Natural killer cell (primary cell): ENCODE measurements at regions not wholly inside any gene's neighbourhood (a gene's known extent, or its start where the extent isn't known, plus 50 kb on each side); places are given as distances from the start of the nearest gene placed in this dataset.

ENCODE experiments used
- ATAC-seq, 3 donors: fragments of 150-1000 bp in 2 of 3; fragments of 200-7000 bp in 1 of 3; cut with Tn5 transposase; 1 replicate in 1 of 3; 2 replicates in 2 of 3; pipeline ENCODE4 v1.10.0; 2021; ENCODE audit warnings: mild to moderate bottlenecking in 2 of 3, moderate library complexity in 2 of 3
- DNase-seq, 2 donors: peaks; one replicate each; pipeline versions ENCODE4 v3.0.0 to v3.0.0-alpha.2; 2013 to 2021; ENCODE audit warnings: mixed read lengths in 1 of 2
- H3K27ac ChIP-seq: one replicate; pipeline ENCODE4 v1.5.1; 2013; ENCODE audit warnings: mild to moderate bottlenecking, low read length
- H3K27me3 ChIP-seq: one replicate; pipeline ENCODE4 v1.6.1; 2013; ENCODE audit warnings: low read length; ENCODE audit not compliant: control insufficient read depth, insufficient read depth
- H3K36me3 ChIP-seq: one replicate; pipeline ENCODE4 v1.6.1; 2013; ENCODE audit warnings: low read length; ENCODE audit not compliant: control insufficient read depth, insufficient read depth
- H3K4me1 ChIP-seq: one replicate; pipeline ENCODE4 v1.6.1; 2013; ENCODE audit warnings: low read length; ENCODE audit not compliant: control insufficient read depth, insufficient read depth
- H3K4me3 ChIP-seq: one replicate; pipeline ENCODE4 v1.5.1; 2013; ENCODE audit warnings: low read length
- H3K9me3 ChIP-seq: one replicate; pipeline ENCODE4 v1.6.1; 2013; ENCODE audit warnings: low read length; ENCODE audit not compliant: control insufficient read depth, insufficient read depth
- H3K27ac Mint-ChIP-seq, 2 donors: one replicate each; pipeline ENCODE4 v1.8.0; 2022; ENCODE audit warnings: mild to moderate bottlenecking in 2 of 2, mixed read lengths in 2 of 2, moderate library complexity in 1 of 2
- H3K27me3 Mint-ChIP-seq, 2 donors: one replicate each; pipeline ENCODE4 v1.8.0; 2022; ENCODE audit warnings: low read depth in 2 of 2, mixed read lengths in 2 of 2
- H3K36me3 Mint-ChIP-seq: one replicate; pipeline ENCODE4 v1.8.0; 2022; ENCODE audit warnings: mixed read lengths
- H3K4me1 Mint-ChIP-seq, 2 donors: one replicate each; pipeline ENCODE4 v1.8.0; 2022; ENCODE audit warnings: mixed read lengths in 2 of 2
- H3K4me3 Mint-ChIP-seq: one replicate; pipeline ENCODE4 v1.8.0; 2022; ENCODE audit warnings: mild to moderate bottlenecking, moderate library complexity, mixed read lengths
- H3K9me3 Mint-ChIP-seq, 2 donors: one replicate each; pipeline ENCODE4 v1.8.0; 2022; ENCODE audit warnings: mixed read lengths in 2 of 2
- WGBS: methylation state at CpG from one replicate; pipeline ENCODE4 v1.1.7; 2013; ENCODE audit warnings: missing lambda C conversion rate; ENCODE audit not compliant: insufficient coverage; 5-methylcytosine and 5-hydroxymethylcytosine counted together
- intact Hi-C: fragments of 100-400 bp; cut with micrococcal nuclease; formaldehyde crosslinking; loops from one replicate; pipeline ENCODE4 v1.14.2; 2022
- TF ChIP-seq, protein P1 (sequence below): fragments of 200-600 bp; IDR thresholded peaks from one replicate; pipeline ENCODE4 v1.8.0; 2022; ENCODE audit warnings: antibody characterized with exemption

DNA sequence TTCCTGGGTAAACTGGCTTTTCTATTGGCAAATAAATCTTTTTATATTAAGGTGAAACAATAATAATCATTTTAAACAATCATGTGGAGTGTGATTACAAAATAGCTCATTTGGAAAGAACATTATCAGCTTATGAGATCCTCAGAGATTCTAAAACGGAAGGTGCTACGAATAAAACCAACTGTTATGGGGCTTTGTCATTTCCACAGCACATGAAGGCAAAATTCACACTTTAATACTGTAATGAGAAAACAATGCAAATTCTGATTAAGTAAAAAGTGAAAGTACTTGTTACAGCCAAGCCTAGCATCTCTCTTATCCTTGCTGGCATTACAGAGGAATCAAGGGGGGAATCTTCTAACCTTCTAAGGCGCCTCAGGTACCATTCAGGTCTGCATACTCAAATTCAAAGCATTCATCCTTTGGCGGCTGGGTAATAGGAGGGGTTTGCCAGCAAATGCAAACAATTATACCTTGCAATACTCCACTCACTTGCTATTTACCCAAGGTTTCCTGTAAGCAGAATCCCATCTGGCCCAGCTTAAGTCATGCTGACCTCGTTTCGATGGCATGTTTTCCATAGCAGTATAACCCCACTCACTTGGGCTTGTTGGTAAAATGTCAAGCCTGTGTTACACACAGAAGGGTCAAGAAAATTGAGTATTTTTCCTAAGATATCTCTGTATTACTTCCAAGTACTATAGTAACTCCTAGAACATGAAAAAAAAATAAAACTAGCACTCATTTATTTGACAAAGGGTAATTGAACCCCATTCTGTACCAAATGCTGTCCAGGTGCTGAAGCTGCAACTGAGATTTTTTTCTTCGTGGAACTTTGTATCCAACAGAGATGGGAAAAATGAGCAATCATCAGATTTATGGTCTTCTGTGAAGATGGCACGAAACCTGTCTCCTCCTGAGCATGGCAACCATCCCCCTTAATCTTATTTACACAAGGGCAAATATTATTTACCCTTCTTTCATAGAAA is 183.7 kb upstream of the LMCD1 start:
- Histone ChIP-seq H3K27me3 (no peaks in the 10 kb centered on the region), H3K4me1 (no peaks in the 10 kb centered on the region), H3K27ac (no peak overlapping the region), H3K36me3 (no peaks in the 10 kb centered on the region), H3K9me3 (no peaks in the 10 kb centered on the region), H3K4me3 (no peak overlapping the region)
- DNase-seq (no peak), ATAC-seq (no peak)
- Mint-ChIP-seq H3K27ac (no peak overlapping the region), H3K9me3 (no peaks in the 10 kb centered on the region), H3K4me1 (no peaks in the 10 kb centered on the region), H3K27me3 (no peaks in the 10 kb centered on the region), H3K4me3 (no peak overlapping the region), H3K36me3 (no peaks in the 10 kb centered on the region)
- intact Hi-C loops: no loop called here
- WGBS: 79% methylated on average over 5 of the region's 8 CpGs
- TF ChIP-seq, protein P1, sequence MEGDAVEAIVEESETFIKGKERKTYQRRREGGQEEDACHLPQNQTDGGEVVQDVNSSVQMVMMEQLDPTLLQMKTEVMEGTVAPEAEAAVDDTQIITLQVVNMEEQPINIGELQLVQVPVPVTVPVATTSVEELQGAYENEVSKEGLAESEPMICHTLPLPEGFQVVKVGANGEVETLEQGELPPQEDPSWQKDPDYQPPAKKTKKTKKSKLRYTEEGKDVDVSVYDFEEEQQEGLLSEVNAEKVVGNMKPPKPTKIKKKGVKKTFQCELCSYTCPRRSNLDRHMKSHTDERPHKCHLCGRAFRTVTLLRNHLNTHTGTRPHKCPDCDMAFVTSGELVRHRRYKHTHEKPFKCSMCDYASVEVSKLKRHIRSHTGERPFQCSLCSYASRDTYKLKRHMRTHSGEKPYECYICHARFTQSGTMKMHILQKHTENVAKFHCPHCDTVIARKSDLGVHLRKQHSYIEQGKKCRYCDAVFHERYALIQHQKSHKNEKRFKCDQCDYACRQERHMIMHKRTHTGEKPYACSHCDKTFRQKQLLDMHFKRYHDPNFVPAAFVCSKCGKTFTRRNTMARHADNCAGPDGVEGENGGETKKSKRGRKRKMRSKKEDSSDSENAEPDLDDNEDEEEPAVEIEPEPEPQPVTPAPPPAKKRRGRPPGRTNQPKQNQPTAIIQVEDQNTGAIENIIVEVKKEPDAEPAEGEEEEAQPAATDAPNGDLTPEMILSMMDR: no peak

DNA sequence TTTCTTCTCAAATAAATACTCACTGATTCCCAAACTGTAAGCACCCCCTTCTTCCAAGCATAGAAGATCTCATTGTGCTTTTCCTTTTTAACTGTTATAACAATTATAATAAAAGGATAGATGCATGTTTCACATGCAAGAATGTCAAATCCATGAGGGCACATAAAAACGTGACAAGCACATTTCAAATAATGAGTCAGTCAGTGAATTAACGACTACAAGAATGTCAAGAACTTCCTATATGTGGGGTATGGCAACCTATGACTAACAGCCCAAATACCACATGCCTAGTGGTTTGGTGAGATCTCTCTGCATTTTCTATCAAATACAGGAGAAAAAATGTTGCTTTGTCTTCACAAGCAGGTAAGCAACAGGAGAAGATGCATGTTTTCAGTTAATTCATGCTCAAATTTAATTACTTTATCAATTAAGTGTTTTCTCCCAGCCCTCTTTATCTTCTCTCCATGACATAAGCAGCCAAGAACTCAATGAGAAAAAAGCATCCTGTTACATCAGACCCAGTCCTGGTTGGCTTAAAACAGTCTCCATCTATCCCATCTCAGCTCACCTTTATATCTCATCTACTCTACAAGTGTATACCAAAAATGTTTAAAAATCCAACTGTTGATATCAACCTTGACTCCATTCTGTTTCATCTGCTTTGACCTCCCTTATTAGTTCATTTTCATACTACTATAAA is 181.5 kb upstream of the LMCD1 start:
- Histone ChIP-seq H3K4me1 (no peaks in the 10 kb centered on the region), H3K27ac (no peak overlapping the region), H3K27me3 (no peaks in the 10 kb centered on the region), H3K9me3 (no peaks in the 10 kb centered on the region), H3K4me3 (no peak overlapping the region), H3K36me3 (no peaks in the 10 kb centered on the region)
- H3K27me3 Mint-ChIP-seq: no peaks in the 10 kb centered on the region
- WGBS: 31% methylated on average over 2 of the region's 2 CpGs
- peaks cover 4 to 5% of the 10 kb centered on the region in 2 donors for H3K4me1 Mint-ChIP-seq
- H3K9me3 Mint-ChIP-seq: no peaks in the 10 kb centered on the region
- DNase-seq (no peak), ATAC-seq (no peak)
- TF ChIP-seq, protein P1: no peak
- no peak overlapping the region for H3K27ac Mint-ChIP-seq
- intact Hi-C loops: no loop called here
- H3K36me3 Mint-ChIP-seq: no peaks in the 10 kb centered on the region
- no peak overlapping the region for H3K4me3 Mint-ChIP-seq

DNA sequence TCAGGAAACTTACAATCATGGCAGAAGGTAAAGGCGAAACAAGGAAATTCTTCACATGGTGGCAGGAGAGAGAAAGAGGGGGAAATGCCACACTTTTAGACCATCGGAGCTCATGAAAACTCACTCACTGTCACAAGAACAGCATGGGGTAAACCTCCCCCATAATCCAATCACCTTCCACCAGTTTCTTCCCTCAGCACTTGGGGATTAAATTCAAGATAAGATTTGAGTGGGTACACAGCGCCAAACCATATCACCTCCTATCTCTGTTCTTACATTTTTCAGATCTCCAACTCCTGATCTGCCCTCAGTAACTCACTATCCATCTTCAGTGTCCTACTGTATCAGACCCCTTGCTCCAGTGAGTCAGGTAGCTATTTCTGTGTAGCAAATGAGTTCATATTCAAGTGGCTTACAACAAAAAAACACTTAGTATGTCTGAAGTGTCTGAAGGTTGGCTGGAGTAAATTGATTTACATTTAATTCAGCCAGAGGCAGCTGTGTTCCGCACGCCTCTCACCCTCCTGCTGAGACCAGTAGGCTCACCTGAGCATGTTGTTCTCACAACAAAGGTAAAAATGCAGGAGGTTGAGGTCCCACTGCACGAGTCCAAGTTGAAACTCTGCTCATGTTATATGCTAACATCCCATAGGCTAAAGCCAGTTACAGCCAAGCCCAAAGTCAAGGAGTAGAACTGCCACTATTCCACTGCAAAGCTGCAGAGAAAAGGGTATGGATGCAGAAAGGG is 180.7 kb upstream of the LMCD1 start:
- H3K9me3 ChIP-seq: no peaks in the 10 kb centered on the region
- intact Hi-C loops: no loop called here
- 87% methylated on average over 4 of the region's 6 CpGs for WGBS
- H3K27me3 ChIP-seq: no peaks in the 10 kb centered on the region
- no peak for ATAC-seq
- H3K27ac ChIP-seq: no peak overlapping the region
- H3K27ac Mint-ChIP-seq: no peak overlapping the region
- H3K4me1 Mint-ChIP-seq: peaks cover 6 to 10% of the 10 kb centered on the region in 2 donors
- no peaks in the 10 kb centered on the region for H3K27me3 Mint-ChIP-seq
- TF ChIP-seq, protein P1: no peak
- no peaks in the 10 kb centered on the region for H3K36me3 ChIP-seq
- no peaks in the 10 kb centered on the region for H3K36me3 Mint-ChIP-seq
- DNase-seq: no peak
- H3K9me3 Mint-ChIP-seq: no peaks in the 10 kb centered on the region
- no peak overlapping the region for H3K4me3 ChIP-seq
- no peak overlapping the region for H3K4me3 Mint-ChIP-seq
- no peaks in the 10 kb centered on the region for H3K4me1 ChIP-seq
